WERI-Rb-1 (cell line): ENCODE measurements at regions not wholly inside any gene's neighbourhood (a gene's known extent, or its start where the extent isn't known, plus 50 kb on each side); places are given as distances from the start of the nearest gene placed in this dataset.

Experiments
- DNase-seq: peaks from one replicate; pipeline ENCODE4 v3.0.0-alpha.2; 2020
- H3K27ac ChIP-seq: fragments of 250-450 bp; sonication (Bioruptor Pico); 2 replicates; pipeline ENCODE4 v1.5.1; 2020; ENCODE audit warnings: mild to moderate bottlenecking, moderate library complexity
- H3K27me3 ChIP-seq: fragments of 250-450 bp; sonication (Bioruptor Pico); 2 replicates; pipeline ENCODE4 v1.5.1; 2021; ENCODE audit warnings: mild to moderate bottlenecking, low read depth, moderate library complexity; ENCODE audit not compliant: insufficient read depth, severe bottlenecking
- H3K36me3 ChIP-seq: fragments of 250-450 bp; sonication (Bioruptor Pico); 2 replicates; pipeline ENCODE4 v1.5.1; 2020; ENCODE audit warnings: mild to moderate bottlenecking, moderate library complexity
- H3K4me3 ChIP-seq: 2 replicates; pipeline ENCODE4 v1.5.1; 2011; ENCODE audit warnings: low read depth, mild to moderate bottlenecking, control low read depth, low read length
- H3K9me3 ChIP-seq: fragments of 250-450 bp; sonication (Bioruptor Pico); 2 replicates; pipeline ENCODE4 v1.5.1; 2021; ENCODE audit warnings: mild to moderate bottlenecking, moderate library complexity; ENCODE audit not compliant: severe bottlenecking
- CTCF ChIP-seq: IDR thresholded peaks from 2 replicates; pipeline ENCODE4 v1.5.1; 2011; ENCODE audit warnings: low read depth, mild to moderate bottlenecking, control low read depth, inconsistent platforms, low read length

GRCh38 chr9:92171822-92172221 lies 56.6 kb upstream of the SPTLC1 start:
- TF ChIP-seq CTCF: no peak
- H3K4me3 ChIP-seq: no peak overlapping the region
- H3K27ac ChIP-seq: no peak overlapping the region
- no peak for DNase-seq
- H3K36me3 ChIP-seq: no peaks in the 10 kb centered on the region
- H3K27me3 ChIP-seq: no peaks in the 10 kb centered on the region
- peaks cover 5% of the 10 kb centered on the region for H3K9me3 ChIP-seq

GRCh38 chr9:92171281-92171680 lies 56.1 kb upstream of the SPTLC1 start:
- Histone ChIP-seq H3K36me3 (no peaks in the 10 kb centered on the region), H3K27me3 (no peaks in the 10 kb centered on the region), H3K9me3 (peaks cover 5% of the 10 kb centered on the region), H3K27ac (no peak overlapping the region), H3K4me3 (no peak overlapping the region)
- TF ChIP-seq CTCF: no peak
- no peak for DNase-seq

GRCh38 chr9:92170848-92171247 lies 55.6 kb upstream of the SPTLC1 start:
- H3K27ac ChIP-seq: no peak overlapping the region
- no peak for TF ChIP-seq CTCF
- H3K27me3 ChIP-seq: no peaks in the 10 kb centered on the region
- no peak for DNase-seq
- no peaks in the 10 kb centered on the region for H3K36me3 ChIP-seq
- no peak overlapping the region for H3K4me3 ChIP-seq
- peaks cover 5% of the 10 kb centered on the region for H3K9me3 ChIP-seq

GRCh38 chr9:92165484-92165883 lies 50.3 kb upstream of the SPTLC1 start:
- DNase-seq: no peak
- no peaks in the 10 kb centered on the region for H3K27me3 ChIP-seq
- H3K9me3 ChIP-seq: peaks cover 8% of the 10 kb centered on the region
- TF ChIP-seq CTCF: no peak
- no peak overlapping the region for H3K27ac ChIP-seq
- H3K36me3 ChIP-seq: no peaks in the 10 kb centered on the region
- no peak overlapping the region for H3K4me3 ChIP-seq
